HG02852 (cell line): ENCODE measurements at regions not wholly inside any gene's neighbourhood (a gene's known extent, or its start where the extent isn't known, plus 50 kb on each side); places are given as distances from the start of the nearest gene placed in this dataset.
"Not testable (repeated sequence)": the region's sequence is repeated elsewhere in the genome, so short reads cannot be mapped to it uniquely, and the experiment has no call there.

Experiments used
- ATAC-seq: cut with Tn5 transposase; IDR thresholded peaks from one replicate; pipeline ENCODE4 v1.9.1; 2021; ENCODE audit warnings: mild to moderate bottlenecking, moderate library complexity; ENCODE audit not compliant: unreplicated experiment

- ATAC-seq: no peak
Observed at GRCh38 chr9:78383130-78383529, 86.2 kb downstream of the PSAT1 start.

DNA sequence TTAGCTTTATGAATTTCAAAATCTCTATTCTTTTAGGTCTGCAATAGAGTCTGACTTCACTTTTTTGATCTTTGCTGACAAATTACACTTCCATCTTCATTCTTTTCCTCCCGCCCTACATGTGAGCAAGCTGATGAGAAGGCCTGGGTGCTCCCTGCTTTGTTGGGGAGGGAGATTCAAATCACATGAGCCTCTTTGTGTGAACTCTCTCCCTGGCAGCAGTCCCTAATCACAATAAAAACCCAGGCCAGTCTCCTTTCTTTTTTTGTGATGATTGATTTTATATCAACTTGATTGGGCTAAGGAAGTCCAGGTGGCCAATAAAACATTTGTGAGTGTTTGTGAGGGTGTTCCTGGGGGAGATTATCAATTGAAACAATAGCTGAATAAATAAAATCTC is 89.4 kb downstream of the PSAT1 start:
- ATAC-seq: no peak

DNA sequence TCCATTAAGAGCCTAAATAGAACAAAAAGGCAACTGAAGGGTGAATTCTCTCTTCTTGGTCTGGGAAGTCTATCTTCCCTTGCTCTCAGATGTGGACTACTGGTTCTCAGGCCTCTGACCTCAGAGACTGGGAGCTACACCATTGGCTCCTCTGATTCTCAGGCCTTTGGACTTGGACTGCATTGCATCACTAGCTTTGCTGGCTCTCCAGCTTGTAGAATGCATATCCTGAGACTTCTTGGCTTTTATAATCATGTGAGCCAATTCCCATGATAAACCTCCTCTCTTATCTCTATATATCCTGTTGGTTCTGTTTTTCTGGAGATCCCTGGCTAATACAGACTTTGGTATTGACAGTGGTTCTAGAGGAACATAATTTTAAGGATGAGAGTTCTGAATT is 89.8 kb downstream of the PSAT1 start:
- no peak for ATAC-seq

DNA sequence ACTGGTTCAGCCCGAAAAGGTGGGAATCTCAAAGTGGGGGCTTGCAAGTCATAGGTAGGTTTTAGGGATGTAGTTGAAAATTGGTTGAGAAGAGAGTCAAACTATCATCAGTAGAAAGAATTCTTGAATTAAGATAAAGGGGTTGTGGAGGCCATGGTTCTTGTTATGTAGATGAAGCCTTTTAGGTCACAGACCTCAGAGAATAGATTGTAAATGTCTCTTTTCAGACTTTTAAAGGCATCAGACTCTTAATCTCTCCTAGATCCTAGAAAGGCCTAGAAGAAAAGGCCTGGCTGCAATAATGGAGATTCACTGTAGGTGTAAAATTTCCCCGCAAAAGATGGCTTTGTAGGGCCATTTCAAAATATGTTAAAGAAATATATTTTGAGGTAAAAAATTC is 96.4 kb downstream of the PSAT1 start:
- ATAC-seq: no peak

DNA sequence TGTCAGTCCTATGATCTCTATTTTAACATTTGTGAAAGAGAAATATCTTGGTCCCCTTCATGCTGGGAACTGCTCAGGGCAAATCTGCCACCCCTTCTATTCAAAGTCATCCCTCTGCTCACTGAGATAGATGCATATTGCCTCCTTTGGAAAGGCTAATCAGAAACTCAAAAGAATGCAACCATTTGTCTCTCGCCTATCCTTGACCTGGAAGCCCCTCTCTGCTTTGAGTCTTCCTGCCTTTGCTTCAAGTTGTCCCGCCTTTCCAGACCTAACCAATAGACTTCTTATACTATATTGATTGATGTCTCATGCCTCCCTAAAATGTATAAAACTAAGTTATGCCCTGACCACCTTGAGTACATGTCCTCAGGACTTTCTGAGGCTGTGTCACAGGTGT is 97.0 kb downstream of the PSAT1 start:
- ATAC-seq: no peak

- no peak for ATAC-seq
Observed at GRCh38 chr9:78396087-78396486, 99.2 kb downstream of the PSAT1 start.

- ATAC-seq: no peak
Observed at GRCh38 chr9:78397045-78397444, 100.1 kb downstream of the PSAT1 start.

- no peak for ATAC-seq
Observed at GRCh38 chr9:78397454-78397853, 100.5 kb downstream of the PSAT1 start.

DNA sequence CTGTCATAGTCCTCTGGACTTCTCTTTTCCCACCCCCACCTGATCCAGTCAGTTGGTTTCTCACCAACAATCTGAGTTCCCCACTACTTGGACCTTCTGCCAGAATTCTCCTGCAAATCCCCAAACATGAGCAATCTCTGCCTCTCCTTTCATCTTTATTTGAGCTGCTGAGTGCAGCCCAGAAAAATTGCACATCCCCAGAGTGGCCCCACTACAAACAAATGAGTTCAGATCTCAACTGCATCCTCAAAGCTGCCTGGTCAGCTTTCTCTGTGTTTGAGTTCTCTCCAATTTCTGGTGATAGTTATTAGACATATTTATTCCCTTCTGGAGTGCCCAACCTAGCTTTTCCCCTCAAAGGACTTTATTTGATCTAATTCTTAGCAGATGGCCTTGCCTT is 102.2 kb downstream of the PSAT1 start:
- ATAC-seq: no peak

DNA sequence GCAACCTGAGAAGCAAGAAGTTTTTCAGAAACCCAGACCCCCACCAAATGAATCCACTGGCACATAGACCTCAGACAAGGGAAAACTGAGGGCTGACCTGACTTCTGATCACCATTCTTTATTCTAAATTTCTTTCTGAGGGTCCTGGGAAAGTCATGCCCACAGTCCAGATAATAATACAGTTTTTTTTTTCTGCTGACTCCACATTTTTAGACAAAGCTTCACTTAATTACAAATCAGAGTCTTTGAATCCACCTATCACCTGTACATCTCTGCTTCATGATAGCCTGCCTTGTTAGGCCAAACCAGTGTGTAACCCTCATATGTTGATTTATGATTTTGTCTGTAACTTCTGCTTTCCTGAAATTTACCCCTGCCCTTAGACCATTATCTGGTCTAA is 103.6 kb downstream of the PSAT1 start:
- ATAC-seq: no peak

GRCh38 chr9:78405461-78405860 is 108.5 kb downstream of the PSAT1 start:
- no peak for ATAC-seq

- no peak for ATAC-seq
Observed at GRCh38 chr9:78406146-78406545, 109.2 kb downstream of the PSAT1 start.

- ATAC-seq: no peak
Observed at GRCh38 chr9:78406933-78407332, 110.0 kb downstream of the PSAT1 start.

GRCh38 chr9:78407636-78408312 is 110.8 kb downstream of the PSAT1 start:
- no peak for ATAC-seq

- no peak for ATAC-seq
Observed at GRCh38 chr9:78408388-78408787, 111.5 kb downstream of the PSAT1 start.

DNA sequence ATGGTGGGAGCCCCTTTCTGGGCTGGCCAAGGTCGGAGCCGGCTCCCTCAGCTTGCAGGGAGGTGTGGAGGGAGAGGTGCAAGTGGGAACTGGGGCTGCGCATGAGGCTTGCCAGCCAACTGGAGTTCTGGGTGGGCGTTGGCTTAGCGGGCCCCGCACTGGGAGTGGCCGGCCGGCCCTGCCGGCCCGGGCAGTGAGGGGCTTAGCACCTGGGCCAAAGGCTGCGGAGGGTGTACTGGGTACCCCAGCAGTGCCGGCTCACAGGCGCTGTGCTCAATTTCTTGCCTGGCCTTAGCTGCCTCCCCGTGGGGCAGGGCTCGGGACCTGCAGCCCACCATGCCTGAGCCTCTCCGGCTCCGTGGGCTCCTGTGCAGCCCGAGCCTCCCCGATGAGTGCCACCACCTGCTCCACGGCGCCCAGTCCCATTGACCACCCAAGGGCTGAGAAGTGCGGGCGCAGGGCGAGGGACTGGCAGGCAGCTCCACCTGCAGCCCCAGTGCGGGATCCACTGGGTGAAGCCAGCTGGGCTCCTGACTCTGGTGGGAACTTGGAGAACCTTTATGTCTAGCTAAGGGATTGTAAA is 113.1 kb downstream of the PSAT1 start:
- ATAC-seq: not testable (repeated sequence)

- ATAC-seq: no peak
Observed at GRCh38 chr9:78422309-78422708, 125.4 kb downstream of the PSAT1 start.

DNA sequence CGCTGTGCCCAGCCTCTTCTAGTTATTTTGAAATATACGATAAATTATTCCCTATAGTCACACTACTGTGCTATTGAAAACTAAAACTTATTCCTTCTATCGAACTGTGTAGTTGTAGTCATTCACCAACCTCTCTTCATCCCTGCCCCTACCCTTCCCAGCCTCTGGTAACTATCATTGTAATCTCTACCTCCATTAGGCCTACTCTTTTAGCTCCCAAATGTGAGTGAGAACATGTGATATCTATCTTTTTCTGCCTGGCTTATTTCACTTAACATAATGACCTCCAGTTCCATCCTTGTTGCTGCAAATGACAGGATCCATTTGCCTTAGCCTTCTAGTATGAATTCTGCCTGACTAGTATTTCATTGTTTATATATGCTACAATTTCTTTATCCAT is 127.4 kb downstream of the PSAT1 start:
- ATAC-seq: no peak

DNA sequence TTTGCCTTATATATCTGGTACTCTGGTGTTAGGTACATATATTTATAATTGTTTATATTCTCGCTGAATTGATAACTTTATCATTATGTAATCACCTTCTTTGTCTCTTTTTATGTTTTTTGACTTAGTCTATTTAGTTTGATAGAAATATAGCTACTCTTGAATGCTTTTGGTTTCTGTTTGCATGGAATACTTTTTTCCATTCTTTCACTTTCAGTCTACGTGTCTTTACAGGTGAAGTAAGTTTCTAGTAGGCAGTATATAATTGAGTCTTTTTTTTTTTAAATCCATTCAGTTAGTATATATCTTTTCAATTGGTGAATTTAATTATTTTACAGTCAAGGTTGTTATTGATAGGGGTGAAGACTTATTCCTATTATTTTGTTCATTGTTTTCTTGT is 131.7 kb downstream of the PSAT1 start:
- ATAC-seq: no peak

DNA sequence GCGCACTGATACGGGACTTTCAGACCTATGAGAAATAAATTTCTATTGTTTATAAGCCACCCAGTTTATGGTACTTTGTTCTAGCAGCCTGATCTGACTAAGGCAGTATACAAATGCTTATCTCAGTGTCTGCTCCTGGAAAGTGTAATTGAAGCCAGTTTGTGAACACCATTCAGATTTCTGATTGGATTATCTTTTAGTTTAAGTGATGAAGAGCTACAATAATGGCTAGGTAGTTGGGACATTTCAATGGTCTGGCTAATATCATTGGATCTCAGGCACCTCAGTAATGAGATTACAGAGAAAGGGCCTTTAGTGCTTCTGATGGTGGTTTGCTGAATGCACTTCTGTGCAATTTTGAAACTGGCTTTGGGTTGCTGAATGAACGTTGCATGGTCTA is 133.5 kb downstream of the PSAT1 start:
- ATAC-seq: no peak

DNA sequence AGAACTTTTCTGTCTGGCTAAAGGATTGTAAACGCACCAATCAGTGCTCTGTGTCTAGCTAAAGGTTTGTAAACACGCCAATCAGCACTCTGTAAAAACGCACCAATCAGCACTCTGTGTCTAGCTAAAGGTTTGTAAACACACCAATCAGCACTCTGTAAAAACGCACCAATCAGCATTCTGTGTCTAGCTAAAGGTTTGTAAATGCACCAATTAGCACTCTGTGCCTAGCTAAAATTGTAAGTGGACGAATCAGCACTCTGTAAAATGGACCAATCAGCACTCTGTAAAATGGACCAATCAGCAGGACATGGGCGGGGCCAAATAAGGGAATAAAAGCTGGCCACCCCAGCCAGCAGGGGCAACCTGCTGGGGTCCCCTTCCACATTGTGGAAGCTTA is 134.1 kb downstream of the PSAT1 start:
- ATAC-seq: not testable (repeated sequence)

GRCh38 chr9:78436873-78437272 is 139.9 kb downstream of the PSAT1 start:
- no peak for ATAC-seq

GRCh38 chr9:78437296-78437695 is 140.4 kb downstream of the PSAT1 start:
- no peak for ATAC-seq
